GM21381 (cell line): ENCODE measurements at regions not wholly inside any gene's neighbourhood (a gene's known extent, or its start where the extent isn't known, plus 50 kb on each side); places are given as distances from the start of the nearest gene placed in this dataset.

ENCODE experiments used
- ATAC-seq: cut with Tn5 transposase; IDR thresholded peaks from one replicate; pipeline ENCODE4 v1.9.1; 2021; ENCODE audit warnings: mild to moderate bottlenecking, moderate library complexity; ENCODE audit not compliant: unreplicated experiment

DNA sequence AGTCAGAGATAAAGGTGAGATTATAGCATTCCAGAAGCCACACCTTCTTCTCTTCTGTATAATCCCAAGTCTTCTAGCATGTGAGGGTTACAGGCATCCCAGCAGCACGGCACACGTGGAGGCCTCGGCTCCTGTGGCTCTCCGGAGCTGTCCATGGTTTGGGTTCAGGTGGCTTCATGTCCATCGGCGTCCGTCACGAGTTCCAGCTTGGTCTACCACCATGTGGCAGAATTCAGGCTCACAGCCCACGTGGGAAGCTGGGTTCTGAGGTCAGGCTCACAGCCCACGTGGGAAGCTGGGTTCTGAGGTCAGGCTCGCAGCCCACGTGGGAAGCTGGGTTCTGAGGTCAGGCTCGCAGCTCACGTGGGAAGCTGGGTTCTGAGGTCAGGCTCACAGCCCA lies 378.3 kb upstream of the SALL3 start:
- no peak for ATAC-seq

DNA sequence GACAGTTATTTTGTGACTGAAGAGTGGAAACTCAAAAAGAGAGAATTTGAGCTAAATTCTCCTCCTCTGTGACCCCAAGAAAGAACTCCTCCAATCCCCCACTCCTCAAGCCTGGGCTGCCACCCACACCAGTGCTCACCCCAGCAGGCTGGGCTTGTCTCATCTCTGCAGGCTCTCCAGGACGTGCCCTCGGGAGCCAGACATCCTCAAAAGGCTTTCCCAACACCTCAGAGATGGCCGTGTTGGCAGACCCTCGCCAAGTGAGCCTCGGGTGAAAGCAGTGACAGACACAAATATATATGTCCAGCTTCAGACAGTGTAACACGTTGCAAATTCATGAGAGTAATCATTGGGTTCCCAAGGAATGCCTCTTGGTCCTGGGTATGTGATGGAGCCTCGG lies 377.7 kb upstream of the SALL3 start:
- ATAC-seq = no peak

DNA sequence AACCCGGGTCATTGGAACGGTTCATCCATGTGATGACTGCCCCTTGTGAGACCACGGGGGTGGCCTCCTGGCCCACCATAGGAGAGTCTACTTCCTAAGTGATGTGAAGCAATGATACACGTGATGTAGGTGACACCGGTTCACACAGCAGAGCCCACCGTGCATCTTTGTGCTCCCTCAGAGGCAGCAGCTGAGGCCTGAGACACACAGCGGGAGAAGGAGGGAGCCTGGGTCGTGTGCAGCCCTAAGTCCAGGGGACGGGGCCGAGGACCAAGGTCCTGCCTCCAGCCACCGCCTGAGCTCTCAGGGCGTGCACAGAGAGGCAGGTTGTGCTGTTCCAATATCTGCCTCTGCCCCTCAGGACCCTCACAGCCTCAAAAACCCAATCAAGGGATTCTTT lies 377.2 kb upstream of the SALL3 start:
- ATAC-seq = no peak

DNA sequence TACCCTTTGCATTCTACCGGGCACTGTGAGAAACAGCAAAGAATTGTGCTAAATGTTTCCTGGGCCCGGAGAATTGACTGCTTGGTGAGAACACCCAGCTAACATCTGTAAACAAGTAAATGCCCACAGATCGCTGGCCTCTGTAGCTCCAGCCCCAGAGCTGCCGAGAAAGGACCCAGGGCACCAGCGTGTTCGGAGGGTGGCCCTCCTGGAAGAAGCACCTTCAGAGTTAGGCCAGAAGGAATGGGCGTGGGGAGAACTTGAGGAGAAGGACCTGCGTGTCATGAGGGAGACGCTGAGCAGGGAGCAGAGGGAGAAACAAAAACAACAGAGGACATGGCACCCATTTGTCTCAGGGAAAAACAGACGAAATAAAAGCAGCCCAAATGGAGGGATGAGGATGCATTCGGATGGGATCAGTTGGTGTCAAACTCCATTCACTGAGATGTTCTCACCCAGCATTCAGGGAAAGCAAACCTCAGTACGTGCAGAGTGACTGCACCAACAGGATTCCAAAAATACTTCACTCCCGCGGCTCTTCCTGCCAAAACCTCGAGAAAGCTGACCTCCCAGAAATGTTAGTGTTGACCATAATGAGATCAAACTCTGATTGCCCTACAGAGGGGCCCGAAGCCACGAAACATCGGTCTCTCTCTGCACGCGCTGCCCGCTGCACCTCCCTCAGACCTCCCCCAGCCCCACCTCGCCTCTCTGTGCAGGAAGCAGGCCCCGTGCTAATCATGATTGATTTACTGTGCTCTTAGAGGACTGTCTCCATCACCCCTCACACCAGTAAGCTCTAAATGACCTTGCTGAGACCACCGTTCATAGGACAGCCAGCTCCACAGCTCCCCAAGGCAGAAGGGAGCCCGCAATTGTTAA lies 376.3 kb upstream of the SALL3 start:
- no peak for ATAC-seq

DNA sequence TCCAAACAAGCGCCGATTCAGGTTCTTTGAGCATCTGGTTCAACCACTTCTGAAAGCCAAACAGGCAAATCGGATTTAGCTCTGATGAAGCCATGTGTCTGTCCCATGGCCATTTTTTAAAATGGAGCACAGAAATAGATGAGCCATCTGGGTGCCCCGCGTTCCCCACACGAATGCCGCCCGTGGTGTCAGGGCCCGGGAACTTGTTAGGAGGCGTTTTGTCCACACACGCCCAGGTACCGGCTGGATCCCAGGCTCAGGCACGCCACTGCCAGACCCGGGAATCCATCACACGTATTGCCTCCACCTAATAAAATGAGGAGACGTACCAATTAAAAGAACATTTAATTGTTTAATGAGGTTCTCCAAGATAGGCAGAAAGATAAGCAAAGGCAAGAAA lies 374.4 kb upstream of the SALL3 start:
- ATAC-seq = no peak

DNA sequence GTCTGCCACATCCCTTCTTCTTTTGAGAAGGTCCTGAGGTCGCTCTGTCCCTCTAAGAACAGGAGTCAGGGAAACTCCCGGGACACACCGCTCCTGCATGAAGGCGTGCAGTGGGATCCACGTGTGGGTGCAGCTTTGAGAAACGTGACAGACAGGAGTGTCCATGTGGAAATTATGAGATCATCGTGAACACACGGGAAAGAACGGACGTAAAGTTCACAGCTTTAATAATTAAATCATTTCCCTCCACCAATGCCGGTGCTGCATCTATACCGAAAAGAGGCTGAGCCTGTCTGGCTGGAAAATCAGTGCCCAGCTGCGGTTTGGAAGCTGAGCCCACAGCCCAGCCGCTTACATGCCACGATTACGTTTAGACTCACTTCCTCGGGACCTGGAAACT lies 372.4 kb upstream of the SALL3 start:
- ATAC-seq = no peak

DNA sequence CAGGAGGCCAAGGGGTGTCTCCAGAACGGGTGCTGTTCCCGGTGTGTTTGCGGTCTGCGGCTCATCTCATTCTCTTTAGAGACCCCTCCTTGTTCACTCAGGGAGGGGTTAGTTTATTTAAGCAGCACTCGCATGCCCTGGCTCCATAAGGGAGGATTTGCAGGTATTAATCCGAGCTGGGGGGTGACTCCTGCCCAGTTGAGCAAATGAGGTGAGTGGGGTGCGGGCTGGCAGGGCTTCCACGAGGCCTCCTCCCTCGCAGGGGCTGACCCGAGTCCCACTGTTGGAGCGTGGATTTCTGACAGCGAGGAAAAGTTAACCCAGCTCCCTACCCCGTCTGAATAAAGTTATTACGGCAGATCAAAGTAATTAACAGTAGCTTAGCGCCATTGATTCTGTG lies 371.8 kb upstream of the SALL3 start:
- ATAC-seq = no peak

DNA sequence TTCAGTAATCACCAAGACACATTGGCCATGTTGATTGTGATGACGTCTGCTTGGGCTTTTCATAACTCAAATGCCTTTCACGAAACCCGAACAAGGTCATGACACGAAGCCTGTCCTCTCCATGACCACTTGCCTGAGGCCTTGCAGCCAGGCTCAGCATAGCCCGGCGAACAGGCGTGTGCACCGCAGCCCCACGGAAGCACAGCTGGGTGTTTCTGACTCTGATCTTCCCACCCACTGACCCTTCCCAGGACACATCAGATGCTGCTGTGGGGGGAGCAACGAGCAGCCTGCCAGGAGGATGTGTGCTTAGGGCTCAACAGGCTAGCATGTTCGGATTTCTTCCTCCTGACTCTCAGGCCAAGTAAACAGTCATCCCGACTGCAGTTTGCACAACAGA lies 369.4 kb upstream of the SALL3 start:
- no peak for ATAC-seq

DNA sequence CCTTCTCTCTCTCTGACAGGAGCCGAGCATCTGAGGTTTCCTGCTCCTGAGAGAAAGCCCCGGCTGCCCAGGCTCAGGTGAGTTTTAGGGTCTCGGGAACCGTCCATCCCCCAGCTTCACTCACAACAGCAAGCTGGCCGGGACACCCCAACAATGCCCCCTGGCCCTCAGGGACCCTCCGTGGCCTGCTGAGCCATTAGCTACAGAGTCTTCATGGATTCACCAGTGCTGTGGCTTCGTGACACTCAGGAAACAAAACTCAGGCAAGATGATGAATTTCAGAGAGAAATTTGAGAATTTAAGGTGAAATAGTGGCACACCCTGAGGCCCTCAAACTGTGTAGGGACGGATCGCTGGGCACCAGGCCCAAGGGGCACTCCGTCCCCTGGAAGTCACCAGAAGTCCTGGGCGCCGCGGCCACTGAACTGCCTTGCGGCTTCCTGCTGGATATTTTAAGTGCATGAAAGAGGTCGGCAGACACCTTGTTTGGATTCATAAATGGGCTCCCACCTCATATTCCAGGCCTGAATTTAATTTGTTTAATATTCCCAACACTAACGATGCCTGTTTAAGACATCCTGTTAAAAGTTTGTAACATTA lies 368.3 kb upstream of the SALL3 start:
- no peak for ATAC-seq

DNA sequence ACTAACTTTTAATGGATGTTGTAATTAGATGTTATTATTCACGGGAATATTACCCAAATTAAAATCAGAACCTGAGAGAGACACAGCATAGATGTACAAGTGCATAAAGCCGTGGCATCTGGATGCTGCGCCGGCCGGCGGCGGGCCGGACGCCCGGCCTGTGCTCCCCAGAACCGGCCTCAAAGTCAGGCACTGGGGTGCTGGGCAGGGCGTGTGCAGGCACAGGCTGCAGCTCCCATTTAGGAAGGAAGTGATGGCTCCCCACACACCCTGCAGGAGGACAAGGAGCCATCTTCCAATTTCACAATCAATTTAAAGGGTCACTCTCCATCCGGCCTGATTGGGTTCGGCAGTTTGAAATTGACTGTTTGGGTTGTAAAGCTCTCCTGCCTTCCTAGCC lies 367.7 kb upstream of the SALL3 start:
- no peak for ATAC-seq

DNA sequence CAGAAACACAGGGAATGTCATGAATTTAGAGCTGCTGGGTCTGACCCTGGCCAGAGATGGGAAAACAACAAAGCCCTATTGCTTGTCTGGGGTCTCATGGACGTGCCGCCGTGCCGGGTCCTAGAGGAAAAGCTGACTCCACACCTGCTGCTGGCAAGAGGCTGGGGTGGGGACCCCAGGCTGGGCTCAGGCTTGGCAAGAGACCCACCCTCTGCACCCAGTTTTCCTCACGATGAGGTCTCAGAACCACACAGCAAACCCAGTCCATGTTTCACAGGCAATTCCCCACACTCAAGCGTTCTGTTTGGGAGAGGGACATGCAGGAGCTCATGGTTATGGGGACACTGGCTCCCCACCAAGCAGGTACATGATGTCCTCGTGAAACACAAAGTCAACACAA lies 367.3 kb upstream of the SALL3 start:
- ATAC-seq = no peak

DNA sequence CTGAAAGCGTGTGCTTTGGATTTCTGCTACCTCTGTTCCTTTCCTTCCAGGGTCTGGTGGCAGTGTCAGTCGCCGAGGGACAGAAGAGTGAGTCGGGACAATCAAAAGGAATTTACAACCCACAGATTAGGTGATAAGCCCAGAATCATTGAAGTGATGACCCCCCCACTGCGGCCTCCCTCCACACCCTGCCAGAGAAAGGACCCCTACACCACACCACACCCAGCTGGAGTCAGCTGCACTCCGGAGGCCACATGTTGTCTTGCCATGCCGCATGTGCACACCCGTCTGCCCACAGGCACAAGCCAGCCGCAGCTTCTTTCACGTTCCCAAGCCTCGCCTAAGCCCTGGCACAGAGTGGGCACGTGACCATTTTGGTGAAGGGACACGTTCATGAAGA lies 366.8 kb upstream of the SALL3 start:
- ATAC-seq = no peak

DNA sequence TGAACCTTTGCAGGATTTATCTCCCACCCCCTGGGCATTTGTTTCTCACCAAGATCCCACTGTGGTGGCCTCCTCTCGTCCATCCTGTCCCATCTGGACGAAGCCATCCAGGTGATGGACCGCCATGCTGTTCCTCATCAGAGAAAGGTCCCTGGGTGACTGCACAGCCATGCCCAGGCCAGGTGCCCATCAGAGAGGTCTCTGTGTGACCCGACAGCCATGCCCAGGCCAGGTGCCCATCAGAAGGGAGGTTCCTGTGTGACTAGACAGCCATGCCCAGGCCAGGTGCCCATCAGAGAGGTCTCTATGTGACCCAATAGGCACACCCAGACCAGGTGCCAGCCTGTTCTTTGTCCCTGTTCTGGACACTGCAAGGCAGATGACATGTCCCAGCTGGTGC lies 360.9 kb upstream of the SALL3 start:
- no peak for ATAC-seq

DNA sequence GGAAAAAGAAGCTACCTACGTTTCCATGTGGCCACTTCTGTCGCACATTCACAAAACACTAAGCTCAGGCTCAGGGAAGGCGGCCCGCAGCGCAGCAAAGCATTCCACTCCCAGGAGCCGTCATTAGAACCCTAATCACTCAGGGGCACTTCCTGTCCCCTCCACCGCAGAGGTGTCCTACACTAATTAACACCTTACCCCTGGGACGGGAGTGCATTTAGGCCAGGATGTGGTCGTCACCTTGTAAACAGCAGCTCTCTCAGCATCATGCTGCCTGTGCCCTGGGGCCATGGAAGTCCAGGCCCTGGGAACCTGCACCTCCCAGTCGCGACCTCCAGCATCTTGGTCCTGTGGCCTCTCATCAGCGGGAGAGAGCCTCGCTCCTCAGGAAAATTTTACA lies 359.8 kb upstream of the SALL3 start:
- ATAC-seq = no peak

DNA sequence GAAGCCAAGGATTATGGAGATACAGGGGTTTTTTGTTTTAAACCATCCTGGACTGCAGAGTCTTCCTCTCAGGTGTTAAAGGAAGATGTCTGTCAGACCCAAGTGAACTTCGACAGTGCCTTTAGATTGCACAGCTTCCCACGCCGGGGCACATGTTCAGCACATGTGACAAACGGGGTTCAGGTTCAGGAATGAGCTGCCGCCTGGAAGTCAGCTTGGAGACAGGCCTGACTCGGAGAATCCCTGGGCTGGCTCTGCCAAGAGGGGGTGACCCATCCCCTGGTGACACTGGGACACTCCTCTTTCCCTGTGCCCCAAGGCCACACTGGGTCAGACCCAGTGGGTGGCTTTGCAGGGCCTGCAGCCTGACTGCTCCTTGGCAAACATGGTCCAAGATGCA lies 359.3 kb upstream of the SALL3 start:
- ATAC-seq = no peak

DNA sequence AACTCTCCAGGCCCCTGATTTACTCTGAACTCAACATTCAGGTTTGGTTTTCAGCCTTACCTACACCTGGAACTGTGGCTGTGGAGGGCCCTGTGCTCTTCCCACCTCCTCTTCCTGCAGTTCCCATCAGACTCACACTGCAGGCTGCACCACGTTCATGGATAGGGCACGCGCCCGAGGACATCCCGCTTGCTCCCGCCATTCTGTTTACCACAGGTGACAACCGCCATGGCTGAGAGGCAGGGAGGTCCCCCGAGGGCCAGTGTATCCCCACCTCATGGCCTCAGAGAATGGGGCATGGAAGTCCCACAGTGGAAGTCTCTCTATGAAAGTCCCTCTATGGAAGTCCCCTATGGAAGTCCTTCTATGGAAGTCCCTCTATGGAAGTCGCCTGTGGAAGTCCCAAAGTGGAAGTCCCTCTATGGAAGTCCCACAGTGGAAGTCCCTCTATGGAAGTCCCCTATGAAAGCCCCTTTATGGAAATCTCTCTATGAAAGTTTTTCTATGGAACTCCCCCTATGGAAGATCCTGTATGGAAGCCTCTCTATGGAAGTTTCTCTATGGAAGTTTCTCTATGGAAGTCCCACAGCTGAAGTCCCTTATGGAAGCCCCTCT lies 358.4 kb upstream of the SALL3 start:
- ATAC-seq = no peak

DNA sequence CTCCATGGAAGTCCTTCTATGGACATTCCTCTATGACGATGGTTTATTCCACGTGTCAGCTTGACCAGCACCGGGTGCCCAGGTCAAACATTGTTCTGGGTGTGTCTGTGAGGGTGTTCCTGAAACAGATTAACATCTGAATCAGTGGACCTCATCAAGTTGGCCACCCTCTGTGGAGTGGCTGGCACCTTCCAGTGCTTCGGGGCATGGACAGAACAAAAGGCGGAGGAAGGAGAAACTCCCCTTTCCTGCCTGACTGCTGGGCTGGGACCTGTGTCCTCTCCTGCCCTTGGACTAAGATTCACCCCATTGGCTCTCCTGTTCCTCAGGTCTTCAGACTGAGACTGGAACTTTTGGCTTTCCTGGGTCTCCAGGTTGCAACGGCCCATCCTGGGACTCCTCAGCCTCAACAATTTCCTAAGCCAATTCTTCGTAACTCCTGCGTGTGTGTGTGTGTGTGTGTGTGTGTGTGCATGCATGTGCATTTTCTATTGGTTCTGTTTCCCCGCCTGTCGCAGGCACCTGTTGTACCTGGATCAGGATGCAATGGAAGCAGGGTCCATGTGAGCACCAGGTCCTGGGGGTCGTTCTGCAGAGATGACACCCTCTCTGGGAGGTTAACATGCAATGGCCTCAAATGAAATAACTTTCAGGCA lies 357.2 kb upstream of the SALL3 start:
- no peak for ATAC-seq

DNA sequence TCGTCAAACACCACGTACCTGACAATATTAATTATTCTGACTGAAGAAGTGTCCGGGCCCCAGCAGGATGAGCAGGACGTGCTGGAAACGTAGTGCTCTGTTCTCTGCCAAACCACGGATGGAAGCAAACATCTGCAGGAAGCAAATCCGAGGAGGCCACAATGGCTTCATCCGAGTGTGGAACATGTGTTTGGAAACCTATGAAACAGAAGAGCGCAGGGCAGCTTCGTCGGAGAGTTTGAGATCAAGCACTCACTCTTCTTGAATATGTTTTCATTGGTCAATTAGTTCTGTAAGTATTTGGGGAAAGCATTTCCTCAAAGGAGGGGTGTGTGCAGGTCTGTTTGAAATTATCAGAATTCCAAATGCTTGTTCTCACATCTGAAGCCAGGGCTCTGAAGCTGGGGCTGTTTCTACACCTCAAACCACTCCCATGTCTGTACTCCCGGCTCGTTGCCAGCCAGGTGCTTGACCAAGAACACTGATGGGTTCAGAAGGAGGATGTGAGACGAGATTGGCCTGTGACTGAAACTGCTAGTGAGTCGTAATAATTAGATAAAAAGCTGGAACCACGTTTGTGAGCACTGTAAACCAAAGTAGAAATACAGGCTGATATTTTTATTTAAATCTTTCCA lies 356.6 kb upstream of the SALL3 start:
- no peak for ATAC-seq

DNA sequence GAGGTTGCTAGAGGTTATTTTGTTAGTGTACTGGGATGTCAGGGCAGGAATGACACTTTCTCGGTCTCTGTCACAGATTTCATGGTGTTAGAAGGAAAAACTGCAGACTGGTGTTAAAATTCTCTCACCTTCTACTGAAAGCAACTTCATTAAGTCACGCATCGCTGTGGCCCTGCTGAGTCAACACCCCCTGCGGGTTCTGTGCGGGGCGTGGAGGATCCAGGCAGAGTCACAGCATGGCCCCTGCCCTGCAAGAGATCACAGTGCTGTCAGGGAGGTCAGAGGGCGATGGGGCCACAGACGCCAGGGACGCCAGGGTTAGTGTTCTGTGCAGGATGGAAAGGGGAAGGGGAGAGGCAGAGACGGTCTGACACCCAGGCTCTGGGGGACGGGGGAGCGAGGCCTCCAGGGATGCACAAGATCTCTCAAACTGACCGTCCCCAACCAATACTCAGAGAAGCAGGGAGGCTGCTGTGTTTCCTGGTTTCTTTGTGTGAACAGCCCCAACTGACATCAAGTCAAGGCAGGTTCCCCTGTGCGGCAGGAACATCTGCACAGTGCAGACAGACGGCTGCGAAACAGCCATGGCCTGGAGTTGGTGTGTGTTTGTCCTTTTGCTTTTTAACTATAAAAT lies 354.9 kb upstream of the SALL3 start:
- no peak for ATAC-seq

DNA sequence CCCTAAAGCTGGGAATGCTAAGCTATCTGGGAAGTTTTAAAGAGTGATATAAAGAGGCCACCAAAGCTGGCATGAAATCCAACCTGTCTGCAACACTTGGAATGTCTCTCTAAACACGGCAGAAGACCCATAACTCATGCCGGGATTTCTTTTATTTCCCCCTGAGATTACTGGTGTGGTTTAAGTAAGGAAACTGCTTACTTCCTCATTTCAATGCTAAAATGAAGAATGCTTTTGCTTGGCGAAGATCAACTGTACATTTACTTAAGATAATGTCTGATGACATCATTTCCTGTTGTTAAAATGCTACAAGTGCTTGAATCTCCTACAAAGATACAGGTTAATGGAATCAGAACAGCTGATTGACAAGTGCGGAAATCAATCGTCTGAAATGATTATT lies 353.8 kb upstream of the SALL3 start:
- no peak for ATAC-seq
